ENCODE measurements at regions not wholly inside any gene's neighbourhood (a gene's known extent, or its start where the extent isn't known, plus 50 kb on each side); places are given as distances from the start of the nearest gene placed in this dataset.

GRCh38 chr4:4730249-4730648 lies 129.2 kb upstream of the MSX1 start:
- TF ChIP-seq, protein P1, sequence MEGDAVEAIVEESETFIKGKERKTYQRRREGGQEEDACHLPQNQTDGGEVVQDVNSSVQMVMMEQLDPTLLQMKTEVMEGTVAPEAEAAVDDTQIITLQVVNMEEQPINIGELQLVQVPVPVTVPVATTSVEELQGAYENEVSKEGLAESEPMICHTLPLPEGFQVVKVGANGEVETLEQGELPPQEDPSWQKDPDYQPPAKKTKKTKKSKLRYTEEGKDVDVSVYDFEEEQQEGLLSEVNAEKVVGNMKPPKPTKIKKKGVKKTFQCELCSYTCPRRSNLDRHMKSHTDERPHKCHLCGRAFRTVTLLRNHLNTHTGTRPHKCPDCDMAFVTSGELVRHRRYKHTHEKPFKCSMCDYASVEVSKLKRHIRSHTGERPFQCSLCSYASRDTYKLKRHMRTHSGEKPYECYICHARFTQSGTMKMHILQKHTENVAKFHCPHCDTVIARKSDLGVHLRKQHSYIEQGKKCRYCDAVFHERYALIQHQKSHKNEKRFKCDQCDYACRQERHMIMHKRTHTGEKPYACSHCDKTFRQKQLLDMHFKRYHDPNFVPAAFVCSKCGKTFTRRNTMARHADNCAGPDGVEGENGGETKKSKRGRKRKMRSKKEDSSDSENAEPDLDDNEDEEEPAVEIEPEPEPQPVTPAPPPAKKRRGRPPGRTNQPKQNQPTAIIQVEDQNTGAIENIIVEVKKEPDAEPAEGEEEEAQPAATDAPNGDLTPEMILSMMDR (IDR thresholded peaks at IDR 0.05) = no peak
- ATAC-seq (ENCODE audit: low FRiP score) = no peak
- no peak for DNase-seq (ENCODE audit: low spot score)

DNA sequence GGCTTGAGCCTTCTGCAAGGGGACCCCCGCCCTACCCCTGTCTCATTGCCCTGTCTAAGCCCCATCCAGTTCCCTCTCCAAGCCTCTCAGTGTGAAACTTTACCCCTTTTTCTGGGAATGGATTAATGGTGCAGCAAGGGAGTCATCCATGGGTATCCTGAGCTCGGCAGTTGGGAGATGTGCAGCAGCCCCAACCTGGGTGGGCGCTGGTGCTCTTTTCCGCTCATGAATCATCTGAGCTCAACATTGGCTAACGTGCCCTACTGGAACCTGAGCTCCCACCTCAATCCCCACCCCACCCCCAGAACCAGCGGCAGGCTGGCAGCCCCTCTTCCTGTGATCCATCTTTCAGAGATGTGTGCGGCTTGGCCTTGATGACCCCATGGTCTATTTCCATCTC lies 130.3 kb upstream of the MSX1 start:
- DNase-seq (ENCODE audit: low spot score) = no peak
- TF ChIP-seq, protein P1 (IDR thresholded peaks at IDR 0.05) = no peak
- ATAC-seq (ENCODE audit: low FRiP score) = no peak

GRCh38 chr4:4727536-4727935 lies 131.9 kb upstream of the MSX1 start:
- TF ChIP-seq, protein P1 (IDR thresholded peaks at IDR 0.05) = no peak
- no peak for ATAC-seq (ENCODE audit: low FRiP score)
- no peak for DNase-seq (ENCODE audit: low spot score)

DNA sequence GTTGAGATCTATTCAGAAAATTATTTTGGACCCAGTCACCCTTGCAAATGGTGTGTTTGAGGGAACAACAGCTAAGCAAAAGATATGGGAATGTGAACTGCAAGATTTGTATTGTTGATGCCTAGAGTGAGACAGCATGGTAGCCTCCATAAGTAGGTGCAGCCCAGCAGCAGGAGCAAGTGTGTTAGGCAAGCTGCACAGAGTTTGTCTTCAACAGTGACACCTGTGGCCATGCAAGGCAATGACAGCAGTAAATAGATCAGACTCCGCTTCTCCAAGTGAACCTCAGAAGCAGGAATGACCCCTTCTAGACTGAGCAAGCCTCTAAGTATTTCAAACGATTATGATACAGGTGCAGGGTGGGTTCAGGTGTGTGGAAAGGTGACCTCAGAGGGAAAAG lies 133.4 kb upstream of the MSX1 start:
- ATAC-seq (ENCODE audit: low FRiP score) (no peak), DNase-seq (ENCODE audit: low spot score) (no peak)
- TF ChIP-seq, protein P1 (IDR thresholded peaks at IDR 0.05) = no peak

DNA sequence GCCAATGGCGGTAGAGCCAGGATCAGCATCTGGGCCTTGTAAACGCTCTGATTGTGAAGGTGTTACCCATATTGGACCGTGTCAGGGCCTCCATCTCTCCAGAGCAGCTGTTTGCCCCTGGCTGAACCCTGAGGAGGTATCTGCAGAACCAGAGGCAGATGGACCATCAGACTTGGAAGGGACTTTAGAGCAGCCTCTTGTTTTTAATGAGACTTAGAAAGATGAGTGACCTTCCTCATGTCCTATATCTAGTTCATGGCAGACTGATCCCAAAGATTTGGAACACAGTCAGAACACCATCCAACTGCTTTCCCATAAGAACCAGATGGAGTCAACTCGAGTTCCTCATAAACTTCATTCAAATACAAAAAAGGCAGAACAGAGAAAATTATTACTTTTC lies 135.1 kb upstream of the MSX1 start:
- DNase-seq (ENCODE audit: low spot score) (no peak), ATAC-seq (ENCODE audit: low FRiP score) (no peak)
- TF ChIP-seq, protein P1 (IDR thresholded peaks at IDR 0.05) = no peak

GRCh38 chr4:4721636-4722035 lies 137.8 kb upstream of the MSX1 start:
- TF ChIP-seq, protein P1 (IDR thresholded peaks at IDR 0.05) = no peak
- ATAC-seq (ENCODE audit: low FRiP score) = no peak
- no peak for DNase-seq (ENCODE audit: low spot score)

DNA sequence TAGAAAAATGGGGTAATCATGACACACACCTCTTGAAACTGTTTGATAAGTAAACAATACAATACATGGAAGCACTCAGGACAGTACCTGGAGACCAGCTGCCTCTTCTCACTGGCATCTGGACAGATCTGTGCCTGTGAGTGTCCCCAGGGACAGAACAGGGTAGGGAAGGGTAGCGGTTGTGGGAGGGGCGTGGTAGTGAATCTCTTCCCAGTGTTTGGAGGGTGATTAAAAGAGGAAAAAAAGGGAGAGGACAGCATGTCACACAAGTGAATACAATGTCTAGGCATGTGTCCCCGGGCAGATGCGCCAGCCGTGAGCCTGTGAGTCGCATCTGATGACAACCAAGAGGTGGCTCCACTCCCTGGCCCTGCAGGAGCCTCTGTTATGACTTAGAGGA lies 138.8 kb upstream of the MSX1 start:
- DNase-seq (ENCODE audit: low spot score) (no peak), ATAC-seq (ENCODE audit: low FRiP score) (no peak)
- TF ChIP-seq, protein P1 (IDR thresholded peaks at IDR 0.05) = no peak

Measured in omental fat pad (tissue), 3 donors.